GM21529 (cell line): ENCODE measurements at regions not wholly inside any gene's neighbourhood (a gene's known extent, or its start where the extent isn't known, plus 50 kb on each side); places are given as distances from the start of the nearest gene placed in this dataset.

Experiments
- ATAC-seq: cut with Tn5 transposase; IDR thresholded peaks from one replicate; pipeline ENCODE4 v1.9.1; 2021; ENCODE audit not compliant: unreplicated experiment

GRCh38 chr1:34645919-34646318 lies 108.9 kb upstream of the GJB5 start:
- no peak for ATAC-seq

DNA sequence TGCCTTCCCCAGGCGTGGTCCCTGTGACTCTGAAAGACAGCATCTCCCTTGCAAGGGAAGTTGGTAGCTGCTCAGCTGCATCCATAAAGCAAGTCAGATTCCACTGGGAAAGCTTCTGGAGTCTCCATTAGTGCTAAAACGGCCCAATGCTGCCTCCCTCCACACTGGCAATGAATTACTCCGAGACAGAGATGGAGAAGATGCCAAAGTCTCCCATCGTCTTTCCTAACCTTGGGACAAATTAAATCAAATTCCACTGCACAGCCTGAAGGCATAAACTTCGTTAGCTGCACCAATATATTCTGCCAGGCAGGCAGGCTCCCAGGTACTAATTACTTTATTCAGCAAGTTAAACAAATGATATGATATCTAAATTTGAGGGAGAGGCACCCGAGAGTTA lies 106.3 kb upstream of the GJB5 start:
- no peak for ATAC-seq

- ATAC-seq, result no peak
These were observed 104.8 kb upstream of the GJB5 start for GRCh38 chr1:34650090-34650489.

DNA sequence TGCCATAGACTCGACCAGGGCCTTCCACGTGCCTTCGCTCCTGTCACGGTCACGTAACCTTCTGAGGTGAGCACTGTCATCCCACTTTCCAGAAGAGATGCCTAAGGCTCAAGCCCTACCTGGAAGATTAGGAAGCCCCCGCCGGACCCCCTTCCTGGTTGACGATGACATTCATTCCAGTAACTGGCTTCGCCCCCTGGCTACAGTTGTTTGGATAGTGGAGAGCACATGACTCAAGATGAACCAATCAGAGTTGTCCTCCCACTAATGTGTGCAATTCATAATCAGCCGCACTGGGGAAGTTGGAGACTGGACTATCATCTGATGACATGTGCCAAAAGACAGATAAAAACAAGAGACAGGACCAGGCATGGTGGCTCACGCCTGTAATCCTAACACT lies 104.0 kb upstream of the GJB5 start:
- no peak for ATAC-seq

DNA sequence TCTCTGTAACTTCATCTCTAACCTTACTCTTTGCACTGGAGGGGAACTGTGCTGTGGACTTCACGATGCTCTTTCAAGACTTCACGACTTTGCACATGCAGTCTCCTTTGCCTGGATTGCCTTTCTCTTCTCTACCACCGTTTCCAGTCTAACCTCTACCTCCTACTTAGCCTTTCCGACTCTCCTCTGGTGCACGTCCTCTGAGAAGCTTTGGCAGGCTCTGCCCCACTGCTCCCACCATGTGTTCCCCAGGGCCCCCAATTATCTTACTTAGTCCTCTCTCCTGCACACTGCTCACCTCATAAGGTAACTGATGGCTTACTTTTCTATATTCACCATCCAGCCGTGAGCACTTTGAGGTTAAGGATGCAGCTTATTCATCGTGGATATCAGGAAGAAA lies 101.7 kb upstream of the GJB5 start:
- ATAC-seq, result no peak

- no peak for ATAC-seq
These were observed 99.5 kb upstream of the GJB5 start for GRCh38 chr1:34655206-34655874.

DNA sequence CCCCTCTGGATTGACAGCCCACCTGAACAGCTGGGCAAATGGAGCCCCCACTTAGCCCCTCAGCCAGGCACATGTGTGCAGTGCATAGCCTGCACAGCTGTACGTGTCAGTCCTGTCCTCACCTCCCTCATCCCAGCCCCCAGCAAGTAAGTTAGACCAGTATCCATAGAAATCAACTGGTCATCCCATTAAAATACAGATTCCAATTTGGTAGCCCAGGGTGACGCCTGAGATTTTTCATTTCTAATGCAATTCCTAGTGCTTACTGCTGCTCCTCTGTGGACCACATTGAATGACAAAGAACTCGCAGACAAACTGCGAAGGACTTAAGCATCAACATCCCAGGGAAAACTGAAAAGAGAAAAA lies 99.0 kb upstream of the GJB5 start:
- no peak for ATAC-seq

- no peak for ATAC-seq
These were observed 98.5 kb upstream of the GJB5 start for GRCh38 chr1:34656299-34656698.

- ATAC-seq, result no peak
These were observed 98.1 kb upstream of the GJB5 start for GRCh38 chr1:34656731-34657130.

- ATAC-seq, result no peak
These were observed 97.6 kb upstream of the GJB5 start for GRCh38 chr1:34657266-34657665.

DNA sequence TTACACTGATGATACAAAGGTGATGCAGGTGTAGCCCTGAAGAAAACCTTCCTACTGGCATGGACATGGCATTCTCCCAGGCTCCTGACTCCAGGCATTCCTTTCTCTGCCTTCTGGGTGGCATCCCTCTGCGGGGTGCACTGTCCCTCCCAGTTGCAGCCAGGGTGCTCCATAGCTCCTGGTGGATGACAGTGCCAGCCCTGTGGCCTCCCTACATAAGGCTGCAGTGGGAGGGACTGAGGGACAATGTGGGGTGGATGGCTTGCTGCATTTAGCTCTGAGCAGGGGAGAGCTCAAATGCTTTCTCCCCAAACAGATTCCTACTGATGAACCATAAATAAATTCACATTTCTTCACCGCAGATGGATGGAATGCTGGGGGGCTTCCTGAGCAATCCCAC lies 97.0 kb upstream of the GJB5 start:
- no peak for ATAC-seq

GRCh38 chr1:34663031-34663430 lies 91.8 kb upstream of the GJB5 start:
- no peak for ATAC-seq

GRCh38 chr1:34668063-34668462 lies 86.8 kb upstream of the GJB5 start:
- no peak for ATAC-seq

DNA sequence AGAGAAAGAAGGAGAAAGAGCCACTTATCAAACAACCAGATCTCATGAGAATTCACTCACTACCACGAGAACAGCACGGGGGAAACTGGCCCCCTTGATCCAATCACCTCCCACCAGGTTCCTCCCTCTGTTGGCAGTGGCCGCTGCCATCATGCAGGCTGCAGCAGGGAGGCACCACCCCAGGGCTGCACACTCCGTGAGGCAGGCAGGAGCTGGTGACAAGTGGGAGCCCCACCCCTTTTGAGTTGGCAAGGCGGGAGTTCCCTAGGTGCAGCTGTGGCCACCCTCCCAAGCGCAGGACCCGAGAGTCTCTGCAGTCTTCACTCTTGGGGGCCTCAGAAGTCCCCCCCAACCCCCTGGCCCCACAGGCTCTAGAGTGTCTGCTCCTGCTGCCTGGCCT lies 83.9 kb upstream of the GJB5 start:
- no peak for ATAC-seq

DNA sequence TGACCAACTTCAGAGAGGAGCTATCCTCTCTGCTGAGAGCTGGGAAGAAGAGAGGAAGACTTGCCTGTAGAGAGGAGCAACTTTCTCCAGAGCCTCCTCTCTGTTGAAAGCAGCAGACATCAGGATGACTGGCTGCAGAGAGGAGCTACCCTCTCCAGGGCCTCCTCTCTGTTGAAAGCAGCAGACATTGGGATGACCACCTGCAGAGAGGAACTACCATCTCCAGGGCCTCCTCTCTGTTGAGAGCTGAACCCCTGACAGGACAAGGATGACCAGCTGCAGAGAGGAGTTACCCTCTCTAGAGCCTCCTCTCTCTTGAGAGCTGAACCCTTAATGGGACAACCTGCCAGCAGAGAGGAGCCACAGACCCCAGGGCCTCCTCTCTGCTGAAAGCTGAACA lies 83.0 kb upstream of the GJB5 start:
- ATAC-seq, result no peak

- no peak for ATAC-seq
These were observed 73.1 kb upstream of the GJB5 start for GRCh38 chr1:34681480-34682451.

GRCh38 chr1:34682452-34683223 lies 72.2 kb upstream of the GJB5 start:
- no peak for ATAC-seq

DNA sequence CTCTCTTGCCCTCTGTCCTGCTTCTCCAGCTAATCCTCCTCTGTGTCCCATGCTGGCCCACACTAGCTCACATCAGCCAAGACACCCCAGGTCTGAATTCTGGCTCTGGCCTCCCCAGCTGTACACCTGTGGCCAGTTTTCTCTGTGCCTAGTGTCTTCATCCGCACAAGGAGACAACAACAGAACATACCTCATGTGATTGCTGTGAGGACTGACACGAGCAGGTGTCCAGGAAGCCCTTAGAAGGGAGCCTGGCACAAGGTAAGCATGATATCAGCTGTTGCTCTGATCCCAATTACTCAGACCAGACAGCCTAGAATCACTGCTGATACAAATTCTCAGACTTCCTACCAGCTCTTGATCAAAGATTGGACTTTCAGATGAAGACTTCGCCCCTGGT lies 71.2 kb upstream of the GJB5 start:
- ATAC-seq, result no peak

GRCh38 chr1:34684266-34684665 lies 70.6 kb upstream of the GJB5 start:
- no peak for ATAC-seq

GRCh38 chr1:34685225-34685624 lies 69.6 kb upstream of the GJB5 start:
- ATAC-seq, result no peak

DNA sequence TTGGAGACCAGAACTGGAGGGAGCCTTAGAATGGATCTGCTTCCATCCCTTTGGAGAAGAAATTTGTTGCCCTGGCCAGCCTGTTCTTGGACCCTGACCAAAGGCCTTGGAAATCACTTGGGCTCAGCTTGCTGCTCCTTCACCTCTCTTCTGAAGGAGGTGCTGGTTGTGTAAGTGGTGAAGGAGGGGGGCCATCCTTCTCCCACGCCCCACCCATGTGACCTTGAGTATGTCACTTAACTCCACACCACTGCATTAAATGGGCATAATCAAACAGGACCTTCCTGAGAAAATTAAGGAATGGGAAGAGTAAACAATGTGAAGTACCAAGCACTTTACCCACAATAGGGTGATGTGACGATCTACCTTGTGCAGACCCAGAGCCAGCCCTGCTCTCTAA lies 68.3 kb upstream of the GJB5 start:
- ATAC-seq, result no peak
